Kidney capillary endothelial cell (primary cell): ENCODE measurements at regions not wholly inside any gene's neighbourhood (a gene's known extent, or its start where the extent isn't known, plus 50 kb on each side); places are given as distances from the start of the nearest gene placed in this dataset.

Experiments
- DNase-seq: peaks from one replicate; pipeline ENCODE4 v3.0.0-alpha.2; 2018; ENCODE audit warnings: low spot score

GRCh38 chr20:61048302-61048701 is 203.8 kb upstream of the CDH4 start:
- no peak for DNase-seq

GRCh38 chr20:61049684-61050083 is 202.4 kb upstream of the CDH4 start:
- no peak for DNase-seq

GRCh38 chr20:61050336-61050890 is 201.6 kb upstream of the CDH4 start:
- DNase-seq: no peak

- DNase-seq: no peak
Measured at GRCh38 chr20:61052195-61052750, 199.8 kb upstream of the CDH4 start.

- no peak for DNase-seq
Measured at GRCh38 chr20:61052776-61053442, 199.2 kb upstream of the CDH4 start.

- DNase-seq: no peak
Measured at GRCh38 chr20:61053487-61053886, 198.6 kb upstream of the CDH4 start.

- no peak for DNase-seq
Measured at GRCh38 chr20:61053889-61054288, 198.2 kb upstream of the CDH4 start.

- no peak for DNase-seq
Measured at GRCh38 chr20:61054411-61054810, 197.7 kb upstream of the CDH4 start.

GRCh38 chr20:61055180-61056010 is 196.7 kb upstream of the CDH4 start:
- no peak for DNase-seq

- DNase-seq: no peak
Measured at GRCh38 chr20:61056116-61056515, 195.9 kb upstream of the CDH4 start.

- DNase-seq: no peak
Measured at GRCh38 chr20:61056627-61057442, 195.2 kb upstream of the CDH4 start.

GRCh38 chr20:61057443-61058121 is 194.5 kb upstream of the CDH4 start:
- DNase-seq: no peak

- DNase-seq: no peak
Measured at GRCh38 chr20:61061981-61062380, 190.1 kb upstream of the CDH4 start.

- DNase-seq: no peak
Measured at GRCh38 chr20:61065853-61066252, 186.2 kb upstream of the CDH4 start.

GRCh38 chr20:61066526-61066925 is 185.5 kb upstream of the CDH4 start:
- no peak for DNase-seq

GRCh38 chr20:61067221-61067620 is 184.8 kb upstream of the CDH4 start:
- DNase-seq: no peak

GRCh38 chr20:61072398-61072797 is 179.7 kb upstream of the CDH4 start:
- DNase-seq: no peak

GRCh38 chr20:61073376-61073775 is 178.7 kb upstream of the CDH4 start:
- no peak for DNase-seq

GRCh38 chr20:61082720-61083119 is 169.3 kb upstream of the CDH4 start:
- DNase-seq: no peak

GRCh38 chr20:61083431-61083830 is 168.6 kb upstream of the CDH4 start:
- DNase-seq: no peak

GRCh38 chr20:61086031-61086430 is 166.0 kb upstream of the CDH4 start:
- no peak for DNase-seq

- no peak for DNase-seq
Measured at GRCh38 chr20:61090541-61090940, 161.5 kb upstream of the CDH4 start.
